SK-N-MC (cell line): ENCODE measurements at regions not wholly inside any gene's neighbourhood (a gene's known extent, or its start where the extent isn't known, plus 50 kb on each side); places are given as distances from the start of the nearest gene placed in this dataset.

ENCODE experiments used
- EZH2 ChIP-seq: fragments of 200-600 bp; sonication (generic); IDR thresholded peaks from one replicate; pipeline ENCODE4 v1.6.1; 2017; ENCODE audit warnings: antibody characterized with exemption
- FOXP2 ChIP-seq: optimal IDR thresholded peaks from 2 replicates; pipeline ENCODE3; 2011; ENCODE audit warnings: mild to moderate bottlenecking, moderate library complexity; ENCODE audit not compliant: insufficient read depth; ENCODE audit errors: extremely low read length, control extremely low read depth
- POLR2AphosphoS5 ChIP-seq: IDR thresholded peaks from 2 replicates; pipeline ENCODE4 v1.6.1; 2012; ENCODE audit warnings: mild to moderate bottlenecking, low read depth, low read length, borderline replicate concordance

- TF ChIP-seq POLR2AphosphoS5 (no peak), EZH2 (no peak), FOXP2 (no peak)
Observed at GRCh38 chr5:117487556-117487955, 912.9 kb upstream of the SEMA6A start.
